Stimulated activated CD4-positive, alpha-beta T cell treated with anti-CD3 and anti-CD28 coated beads, Interleukin-1b, Interleukin-23, amount 100 ng/mL, for 24 hours (primary cell): ENCODE measurements at regions not wholly inside any gene's neighbourhood (a gene's known extent, or its start where the extent isn't known, plus 50 kb on each side); places are given as distances from the start of the nearest gene placed in this dataset.
"Not testable (repeated sequence)": the region's sequence is repeated elsewhere in the genome, so short reads cannot be mapped to it uniquely, and the experiment has no call there.

Experiments used
- DNase-seq, 4 experiments: peaks; one replicate each; pipeline ENCODE4 v3.0.0-alpha.2; 2020; ENCODE audit warnings: low read depth in 4 of 4, low spot score in 1 of 4

DNA sequence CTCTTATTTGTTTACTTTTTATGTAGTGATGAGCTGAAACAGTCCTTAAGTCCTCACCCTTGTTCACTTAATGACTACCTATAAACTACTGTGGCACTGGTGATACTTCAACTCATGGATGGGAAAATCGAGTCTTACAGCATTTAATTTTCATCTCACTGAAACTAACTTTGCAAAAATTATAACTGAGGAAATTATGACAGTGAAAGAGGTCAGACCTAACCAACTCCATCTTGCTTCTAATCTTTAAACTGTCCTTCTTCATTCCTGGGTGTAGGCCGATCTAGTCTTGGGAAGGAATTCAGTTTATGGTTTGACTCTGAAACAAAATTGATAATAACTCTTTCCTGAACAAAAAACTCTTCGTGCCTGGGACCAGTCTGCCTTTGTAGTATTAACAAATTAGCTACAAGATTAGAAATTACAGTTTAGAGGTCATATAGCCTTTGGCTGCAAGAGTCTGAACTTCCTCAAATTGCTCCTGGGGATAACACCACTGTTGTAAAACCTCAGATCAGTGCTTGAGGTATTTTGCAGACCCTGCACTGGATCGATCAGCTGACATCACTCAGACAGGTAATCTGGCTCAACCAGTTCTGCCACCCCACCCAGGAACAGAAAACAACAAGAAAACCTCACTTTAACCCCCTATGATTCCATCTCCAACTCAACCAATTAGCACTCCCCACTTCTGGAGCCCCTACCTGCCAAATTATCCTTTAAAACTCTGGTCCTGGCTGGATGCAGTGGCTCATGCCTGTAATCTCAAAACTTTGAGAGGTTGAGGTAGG, 995.7 kb upstream of the PRKX start:
- no peak for DNase-seq

DNA sequence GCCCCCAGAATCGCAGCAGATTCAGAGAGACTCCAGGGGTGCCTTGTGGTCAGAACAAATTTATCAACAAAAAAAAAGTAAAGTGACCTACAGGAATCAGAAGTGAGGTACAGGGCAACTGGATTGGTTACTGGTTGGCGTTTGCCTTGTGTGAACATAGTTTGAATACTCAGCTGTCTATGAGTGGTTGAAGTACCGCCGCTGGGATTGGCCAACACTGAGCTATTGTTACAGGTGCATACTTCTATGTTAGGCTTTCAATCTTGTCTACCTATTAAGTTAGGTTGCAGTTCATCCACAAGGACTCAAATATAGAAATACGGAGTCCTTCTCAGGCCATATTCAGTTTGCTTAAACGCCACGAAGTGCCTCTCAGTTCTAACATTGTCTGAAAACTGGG, 993.5 kb upstream of the PRKX start:
- DNase-seq: no peak

DNA sequence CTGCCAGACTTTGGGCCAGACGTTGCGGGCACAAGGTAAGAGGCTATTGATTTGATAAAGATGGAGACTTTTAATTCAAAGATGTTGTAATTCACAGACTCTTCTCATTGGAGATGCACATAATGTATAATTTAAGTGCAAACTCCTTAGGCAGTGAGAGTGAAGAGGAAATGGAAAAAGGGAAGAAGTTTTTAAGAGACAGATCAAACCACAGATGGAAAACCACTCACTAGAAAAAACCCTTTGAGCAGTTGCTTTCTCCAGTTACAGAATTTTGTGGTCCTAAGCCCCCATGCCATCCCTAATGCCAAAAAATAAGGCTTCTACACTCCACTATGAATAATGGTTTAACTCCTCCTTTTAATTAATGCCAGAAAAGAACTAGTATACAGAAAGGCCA, 977.1 kb upstream of the PRKX start:
- DNase-seq: no peak

DNA sequence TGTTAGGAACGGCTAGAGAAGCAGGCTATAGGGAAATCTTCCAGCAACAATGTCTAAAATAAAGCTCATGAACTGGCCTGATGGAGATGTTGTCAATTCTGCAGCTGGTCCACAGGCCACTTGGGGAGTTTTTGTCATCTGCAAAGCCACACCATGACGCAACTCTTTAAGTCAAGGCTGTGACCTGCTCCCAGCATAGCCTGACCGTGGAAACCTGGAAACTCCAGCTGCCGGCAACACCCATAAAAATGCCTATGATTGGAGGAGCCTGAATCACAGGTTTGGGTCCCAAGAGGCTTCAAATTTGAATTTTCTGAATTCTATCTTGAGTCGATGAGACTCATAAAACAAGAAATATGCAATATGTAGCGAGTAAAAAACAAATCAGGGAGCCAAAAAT, 969.2 kb upstream of the PRKX start:
- DNase-seq: no peak

DNA sequence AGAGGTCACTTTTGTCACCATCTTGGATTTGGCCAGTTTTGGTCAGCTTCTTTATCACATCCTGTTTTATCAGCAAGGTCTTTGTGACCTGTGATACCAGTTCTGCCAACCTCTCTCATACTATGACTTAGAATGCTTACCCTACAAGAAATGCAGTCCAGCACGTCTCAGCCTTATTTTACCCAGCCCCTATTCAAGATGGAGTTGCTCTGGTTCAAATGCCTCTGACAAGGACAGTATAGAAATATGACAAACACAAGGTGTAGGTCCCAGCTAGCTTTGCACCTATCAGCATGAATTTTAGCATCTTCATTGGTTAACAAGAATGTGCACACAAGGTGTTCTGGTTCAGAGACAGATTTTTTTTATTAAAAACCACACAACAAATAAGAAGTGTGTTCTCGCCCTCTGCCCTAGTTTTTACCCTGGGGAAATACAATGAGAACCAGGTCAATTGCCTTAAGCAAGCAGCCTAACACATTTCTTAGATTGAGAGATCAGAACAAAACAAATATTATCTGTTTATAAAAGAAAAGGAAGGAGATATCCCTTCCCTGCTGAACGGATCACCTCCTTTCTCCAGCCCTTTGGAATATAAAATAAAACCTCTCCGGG, 962.3 kb upstream of the PRKX start:
- DNase-seq: no peak

DNA sequence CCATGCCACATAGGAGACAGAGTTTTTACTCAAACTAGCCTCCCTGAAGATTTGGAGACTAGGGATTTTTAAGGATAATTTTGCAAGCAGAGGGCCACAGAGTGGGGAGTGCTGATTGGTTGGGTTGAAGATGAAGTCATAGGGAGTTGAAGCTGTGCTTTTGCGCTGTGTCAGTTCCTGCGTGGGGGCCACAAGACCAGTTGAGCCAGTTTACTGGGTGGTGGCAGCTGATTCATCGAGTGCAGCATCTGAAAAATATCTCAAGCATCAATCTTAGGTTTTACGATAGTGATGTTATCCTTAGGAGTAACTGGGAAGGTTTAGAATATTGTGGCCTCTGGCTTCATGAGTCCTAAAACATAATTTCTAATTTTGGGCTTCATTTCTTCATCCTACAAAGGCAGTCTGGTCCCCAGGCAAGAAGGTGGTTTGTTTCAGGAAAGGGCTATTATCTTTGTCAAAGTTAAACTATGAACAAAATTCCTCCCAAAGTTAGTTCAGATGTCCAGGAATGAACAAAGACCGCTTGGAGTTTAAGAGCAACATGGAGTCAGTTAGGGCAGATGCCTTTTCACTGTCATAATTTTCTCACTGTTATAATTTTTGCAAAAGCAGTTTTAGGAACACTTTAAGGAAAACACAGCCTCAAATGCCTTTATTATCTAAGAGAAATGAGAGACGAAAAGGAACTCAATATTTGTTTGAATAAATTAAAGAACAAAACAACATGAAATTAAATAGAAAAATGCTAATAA, 960.8 kb upstream of the PRKX start:
- DNase-seq: no peak

DNA sequence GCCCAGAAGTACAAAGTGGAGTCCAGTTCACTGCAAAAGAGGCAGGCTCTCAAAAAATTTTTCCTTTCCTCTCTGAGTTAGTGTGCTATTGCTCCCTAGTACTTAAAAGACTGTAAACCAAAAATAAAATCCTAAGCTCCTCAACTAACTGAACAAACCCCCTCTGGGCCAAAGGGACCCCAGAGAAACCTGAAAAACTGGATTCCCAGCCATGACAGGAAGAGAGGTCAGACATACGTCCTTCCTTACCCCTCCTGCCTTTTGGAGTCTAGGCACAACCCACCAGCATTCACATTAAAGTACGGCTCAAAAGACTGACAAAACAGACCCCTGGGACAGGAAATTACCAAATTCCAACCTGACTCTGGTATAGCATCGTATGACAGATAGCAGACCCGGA, 957.9 kb upstream of the PRKX start:
- DNase-seq: no peak

DNA sequence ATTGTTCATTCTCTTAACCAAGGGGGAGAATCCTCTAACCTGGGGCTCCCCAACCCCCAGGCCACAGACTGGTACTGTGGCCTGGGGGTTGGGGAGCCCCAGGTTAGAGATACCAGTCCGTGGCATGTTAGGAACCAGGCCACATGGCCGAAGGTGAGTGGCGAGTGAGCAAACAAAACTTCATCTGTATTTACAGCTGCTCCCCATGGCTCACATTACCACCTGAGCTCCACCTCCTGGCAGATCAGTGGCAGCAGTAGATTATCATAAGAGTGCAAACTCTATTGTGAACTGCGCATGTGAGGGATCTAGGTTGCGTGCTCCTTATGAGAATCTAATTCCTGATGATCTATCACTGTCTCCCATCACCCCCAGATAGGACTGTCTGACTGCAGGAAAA, 957.2 kb upstream of the PRKX start:
- DNase-seq: no peak

DNA sequence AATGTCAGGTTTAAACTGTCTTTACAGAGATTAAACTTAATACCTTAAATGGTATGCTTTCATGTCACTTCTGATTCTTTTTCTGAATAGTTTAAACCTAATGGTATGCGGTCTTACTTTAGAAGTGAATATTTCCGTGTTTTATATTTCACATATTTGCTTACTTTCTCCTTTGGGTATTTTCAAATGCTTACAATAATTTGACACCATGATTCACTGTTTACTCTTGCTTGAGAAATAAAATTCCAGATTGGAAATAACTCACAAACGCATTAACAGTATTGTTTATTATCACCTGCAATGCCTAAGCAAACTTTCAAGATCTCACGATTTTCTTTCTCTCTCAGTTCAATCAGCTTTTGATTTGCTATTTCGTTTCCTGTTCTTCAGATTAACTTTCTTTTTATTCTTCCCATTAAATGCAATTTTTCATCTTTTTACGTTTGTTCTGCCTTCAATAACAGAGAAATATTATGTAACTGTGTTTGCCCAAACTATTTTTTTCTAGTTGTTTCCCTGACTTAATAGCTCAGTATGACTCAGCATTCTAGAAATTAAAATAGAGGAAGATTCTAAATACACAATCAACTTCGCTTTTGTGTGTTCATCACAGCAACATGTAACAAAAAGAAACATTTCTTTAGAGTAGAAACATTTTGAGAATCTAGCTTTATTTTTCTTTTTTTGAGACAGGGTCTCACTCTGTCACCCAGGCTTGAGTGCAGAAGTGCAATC, 955.5 kb upstream of the PRKX start:
- no peak for DNase-seq

DNA sequence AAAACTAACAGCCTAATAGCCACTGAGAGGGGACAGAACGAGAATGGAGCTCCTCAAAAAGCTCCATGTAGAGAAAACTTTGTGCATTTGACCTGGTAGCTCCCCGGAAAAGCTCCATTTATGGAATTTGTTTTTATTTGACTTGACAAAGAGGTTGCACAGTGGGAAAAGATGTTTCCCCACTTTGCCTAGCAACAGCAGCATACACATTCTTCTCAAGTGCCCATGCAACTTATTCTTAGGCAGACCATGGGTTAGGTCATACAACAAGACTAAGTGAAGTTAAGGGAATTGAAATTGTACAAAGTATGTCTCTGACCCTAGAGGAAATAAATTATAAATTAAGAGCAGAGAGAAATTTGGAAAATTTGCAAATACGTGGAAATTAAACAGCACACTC, 949.6 kb upstream of the PRKX start:
- no peak for DNase-seq

DNA sequence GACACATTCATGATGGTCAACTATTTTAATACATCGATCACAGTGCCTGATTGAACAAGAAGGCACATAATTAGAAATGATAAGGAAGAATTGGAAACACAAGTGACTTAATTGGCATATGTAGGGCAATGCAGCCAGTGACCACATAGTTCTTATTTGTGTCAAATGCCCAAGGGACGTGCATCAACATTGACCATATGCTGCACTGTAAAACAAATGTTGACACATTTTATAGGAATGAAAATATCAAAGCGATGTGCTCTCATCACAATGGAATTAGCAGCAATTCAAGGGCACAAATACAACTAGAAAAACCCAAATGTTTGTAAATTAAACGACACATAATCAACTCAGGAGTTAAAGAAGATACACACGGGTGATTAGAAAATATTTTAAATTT, 948.3 kb upstream of the PRKX start:
- DNase-seq: no peak

DNA sequence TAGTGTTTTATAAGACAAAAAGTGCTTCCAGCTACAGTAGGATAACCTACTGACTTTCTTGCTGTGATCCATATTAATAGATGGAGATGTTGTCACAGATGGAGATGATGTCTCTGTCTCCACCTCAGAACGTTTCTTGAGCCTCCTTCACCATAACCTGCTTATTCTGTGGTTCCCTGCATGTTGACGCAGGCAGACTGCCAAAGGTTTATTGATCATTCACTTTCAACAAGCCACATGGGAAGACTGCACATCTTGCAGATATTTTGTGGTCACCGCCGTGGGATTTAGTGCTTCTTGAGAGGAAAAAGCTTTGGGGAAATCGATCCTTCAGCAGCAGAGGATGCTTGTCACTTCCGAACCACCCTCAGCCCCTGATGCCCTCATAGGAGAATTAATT, 943.0 kb upstream of the PRKX start:
- no peak for DNase-seq

DNA sequence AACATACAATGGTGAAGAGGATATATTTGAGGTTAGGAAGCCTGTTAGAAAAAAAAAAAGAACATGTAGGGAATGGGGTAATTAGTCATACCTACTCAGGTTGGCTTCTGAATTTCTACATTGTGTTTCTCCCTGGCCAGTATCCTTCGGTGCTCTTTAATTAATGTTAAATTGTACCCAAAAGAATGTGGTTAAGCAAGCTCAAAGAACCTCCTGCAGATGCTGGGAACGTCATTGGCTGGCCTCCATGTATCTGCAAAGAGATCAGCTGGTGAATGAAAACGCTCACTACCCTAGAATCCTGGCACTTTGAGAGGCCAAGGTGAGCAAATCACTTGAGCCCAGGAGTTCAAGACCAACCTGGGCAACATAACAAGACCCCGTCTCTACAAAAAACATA, 942.3 kb upstream of the PRKX start:
- DNase-seq: no peak

DNA sequence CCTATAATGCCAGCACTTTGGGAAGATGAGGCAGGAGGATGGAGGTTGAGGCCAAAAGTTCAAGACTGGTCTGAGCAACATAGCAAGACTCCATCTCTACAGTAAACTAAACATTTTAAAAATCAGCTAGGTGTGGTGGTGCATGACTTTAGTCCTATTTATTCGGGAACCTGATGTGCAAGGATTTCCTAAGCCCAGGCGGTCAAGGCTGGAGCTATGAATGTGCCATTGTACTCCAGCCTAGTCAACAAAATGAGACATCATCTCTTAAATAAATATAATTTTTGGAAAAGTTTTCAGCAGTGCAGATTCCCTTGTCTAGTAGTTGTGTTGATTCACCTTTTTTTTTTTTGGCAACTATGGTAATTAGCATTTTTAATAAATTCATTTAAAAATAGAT, 928.7 kb upstream of the PRKX start:
- DNase-seq: no peak

DNA sequence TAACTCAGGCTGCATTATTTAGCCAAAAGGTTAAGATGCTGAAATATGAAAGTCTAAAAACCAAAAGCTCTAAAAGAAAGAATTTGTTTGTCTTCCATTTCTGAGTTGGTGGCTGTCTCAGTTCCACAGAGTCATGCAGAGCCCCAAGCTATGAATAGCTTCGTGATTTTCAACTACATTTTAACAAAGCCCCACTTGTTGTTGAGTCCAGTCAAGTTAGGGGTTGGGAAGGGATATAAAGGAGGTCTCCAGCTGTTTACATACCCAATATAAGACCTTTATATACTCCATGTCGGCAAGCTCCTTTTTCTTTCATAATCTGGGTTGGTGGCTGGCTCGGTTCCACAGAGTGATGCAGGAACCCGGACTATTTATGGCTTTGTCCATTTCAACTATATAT, 924.6 kb upstream of the PRKX start:
- DNase-seq: no peak

DNA sequence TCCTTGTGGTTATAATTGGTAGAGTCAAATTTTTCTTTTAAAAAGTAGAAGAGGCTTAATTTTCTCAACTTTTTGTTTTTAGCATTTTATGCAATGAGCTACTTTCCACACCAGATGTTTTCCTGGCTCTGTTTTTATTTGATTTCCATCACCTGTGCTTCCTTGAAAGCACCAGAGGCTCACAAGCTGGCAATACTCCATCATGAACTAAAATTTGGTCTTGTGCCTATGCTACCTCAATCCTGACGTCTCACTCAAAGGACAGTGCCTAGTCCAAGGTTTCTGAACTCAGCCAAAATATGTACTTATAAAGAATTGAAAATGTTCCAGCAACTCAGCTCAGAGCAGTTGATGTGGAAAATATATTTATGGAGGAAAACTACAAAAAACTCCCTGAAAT, 914.0 kb upstream of the PRKX start:
- DNase-seq: no peak

DNA sequence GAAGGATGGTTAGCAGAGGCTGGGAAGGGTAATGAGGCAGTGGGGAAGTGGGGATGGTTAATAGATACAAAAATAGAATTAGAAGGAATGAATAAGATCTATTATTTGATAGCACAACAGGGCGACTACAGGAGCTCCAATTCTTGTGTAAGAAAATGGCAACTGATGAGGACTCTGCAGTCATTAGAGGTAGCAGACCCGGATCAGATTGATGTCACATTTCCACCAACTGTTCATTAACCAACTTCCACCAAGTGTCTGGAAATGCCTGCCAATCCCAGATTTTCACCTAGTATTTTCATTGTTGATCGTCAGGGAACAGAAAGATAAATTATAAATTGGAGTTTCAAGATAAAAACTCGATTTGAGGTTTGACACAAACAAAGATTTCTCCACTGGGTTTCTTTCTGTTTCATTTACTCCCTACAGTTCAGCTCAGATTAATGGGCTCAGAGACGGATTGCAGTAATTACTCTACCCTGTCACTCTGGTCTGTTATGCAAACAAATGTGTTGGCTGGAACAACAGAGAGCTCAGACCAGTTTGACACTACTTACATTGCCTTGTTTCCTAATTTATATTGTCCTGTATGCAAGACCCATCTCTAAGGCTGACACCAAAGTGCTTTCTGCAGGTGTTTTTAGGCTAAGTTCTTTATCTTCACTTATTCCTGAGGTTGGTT, 909.2 kb upstream of the PRKX start:
- no peak for DNase-seq

DNA sequence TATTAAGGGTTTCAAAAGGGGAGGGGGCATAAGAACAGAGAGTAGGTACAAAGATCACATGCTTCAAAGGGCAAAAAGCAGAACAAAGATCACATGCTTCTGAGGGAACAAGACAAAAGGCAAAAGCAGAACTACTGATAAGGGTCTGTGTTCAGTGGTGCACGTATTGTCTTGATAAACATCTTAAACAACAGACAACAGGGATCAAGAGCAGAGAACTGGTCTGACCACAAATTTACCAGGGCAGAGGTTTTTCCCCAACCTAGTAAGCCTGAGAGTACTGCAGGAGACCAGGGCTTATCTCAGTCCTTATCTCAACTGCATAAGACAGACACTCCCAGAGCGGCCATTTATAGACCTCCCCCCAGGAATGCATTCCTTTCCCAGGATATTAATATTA, 900.2 kb upstream of the PRKX start:
- not testable (repeated sequence) for DNase-seq

DNA sequence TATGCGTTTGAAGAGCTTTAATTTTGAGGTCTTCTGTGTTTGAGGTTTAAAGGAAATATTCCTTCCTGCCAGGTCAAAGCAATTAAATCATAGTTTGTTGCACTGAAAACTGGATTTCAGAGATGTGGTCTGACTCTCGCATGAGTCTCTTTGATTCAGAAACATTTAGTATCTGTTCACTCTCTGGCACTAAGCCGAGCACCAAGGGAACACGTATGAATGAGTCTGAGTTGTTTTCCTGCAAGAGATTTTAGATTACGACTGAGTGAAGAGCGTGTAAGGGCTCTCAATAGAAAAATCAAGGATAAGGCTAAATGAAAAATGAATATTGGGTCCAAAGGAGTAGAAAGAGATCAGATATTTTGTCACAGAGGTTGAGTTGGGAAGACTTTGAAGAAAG, 875.4 kb upstream of the PRKX start:
- DNase-seq: no peak

DNA sequence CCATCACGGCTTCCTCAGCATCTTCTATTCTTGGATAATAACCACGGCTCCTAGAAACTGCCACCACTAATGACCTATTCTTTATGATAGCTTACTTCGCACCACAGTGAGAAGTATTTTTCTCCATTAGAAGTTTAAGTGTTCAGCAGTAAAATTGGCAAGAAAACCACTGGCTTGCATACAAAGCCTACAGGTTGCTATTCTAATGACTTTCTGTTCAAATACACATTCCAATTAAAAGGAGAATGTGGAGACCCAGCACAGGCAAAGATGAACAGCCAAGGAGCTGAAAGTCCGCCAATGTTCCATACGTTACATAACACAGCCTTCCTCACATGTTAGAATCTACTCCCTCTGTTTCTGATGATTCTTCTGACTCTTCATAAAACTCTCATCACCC, 875.0 kb upstream of the PRKX start:
- DNase-seq: no peak

DNA sequence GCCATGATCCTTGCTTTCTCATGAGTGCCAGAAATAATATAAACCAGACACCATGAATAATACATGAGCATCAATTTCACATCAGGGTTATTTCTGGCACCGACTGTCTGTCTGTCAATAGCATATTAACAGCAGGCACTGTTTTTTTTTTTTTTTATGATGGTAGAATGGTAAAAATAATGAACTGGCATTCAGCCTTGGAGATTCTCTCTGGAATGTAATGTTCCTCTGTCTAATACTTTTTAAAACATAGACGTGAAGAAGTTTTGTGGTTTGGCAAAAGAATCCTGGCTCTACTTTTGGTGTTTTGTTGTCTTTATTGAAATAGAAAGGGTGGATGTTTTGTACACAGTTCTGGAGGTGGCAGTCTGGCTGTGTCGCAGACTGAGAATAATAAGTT, 874.6 kb upstream of the PRKX start:
- no peak for DNase-seq
